Superior temporal gyrus (tissue), 1 donor: ENCODE measurements at regions not wholly inside any gene's neighbourhood (a gene's known extent, or its start where the extent isn't known, plus 50 kb on each side); places are given as distances from the start of the nearest gene placed in this dataset.

ENCODE experiments used
- DNase-seq: peaks from one replicate; pipeline ENCODE4 v3.0.0-alpha.2; 2016; ENCODE audit errors: extremely low spot score

GRCh38 chr3:147851062-147851461 is 441.9 kb downstream of the ZIC1 start:
- no peak for DNase-seq

- DNase-seq = no peak
These were observed 445.4 kb downstream of the ZIC1 start for GRCh38 chr3:147854542-147854941.

- no peak for DNase-seq
These were observed 455.7 kb downstream of the ZIC1 start for GRCh38 chr3:147864754-147865354.

DNA sequence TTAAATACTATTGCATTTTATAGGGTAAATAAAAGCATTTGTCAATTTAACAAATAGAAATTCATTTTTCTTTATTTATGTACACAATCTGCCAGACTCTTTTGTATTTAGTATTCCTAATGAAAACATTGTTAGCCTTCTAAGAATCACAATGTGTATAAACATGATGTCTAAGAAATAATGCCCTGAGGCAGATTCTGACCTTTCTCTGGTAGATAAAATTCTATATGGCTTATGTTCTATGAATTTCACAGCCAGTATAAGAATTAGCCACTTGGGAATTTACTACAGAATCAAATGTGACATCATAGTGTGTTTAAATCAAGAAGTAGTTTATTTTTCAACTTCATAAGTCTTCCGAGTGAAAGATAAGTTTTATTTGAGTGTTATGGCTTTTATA is 457.4 kb downstream of the ZIC1 start:
- no peak for DNase-seq

GRCh38 chr3:147872568-147872967 is 463.4 kb downstream of the ZIC1 start:
- no peak for DNase-seq

GRCh38 chr3:147875498-147875897 is 466.3 kb downstream of the ZIC1 start:
- no peak for DNase-seq

- no peak for DNase-seq
These were observed 472.8 kb downstream of the ZIC1 start for GRCh38 chr3:147881933-147882332.

- no peak for DNase-seq
These were observed 477.7 kb downstream of the ZIC1 start for GRCh38 chr3:147886879-147887278.

GRCh38 chr3:147887797-147888196 is 478.6 kb downstream of the ZIC1 start:
- no peak for DNase-seq

GRCh38 chr3:147890114-147890513 is 480.9 kb downstream of the ZIC1 start:
- no peak for DNase-seq

DNA sequence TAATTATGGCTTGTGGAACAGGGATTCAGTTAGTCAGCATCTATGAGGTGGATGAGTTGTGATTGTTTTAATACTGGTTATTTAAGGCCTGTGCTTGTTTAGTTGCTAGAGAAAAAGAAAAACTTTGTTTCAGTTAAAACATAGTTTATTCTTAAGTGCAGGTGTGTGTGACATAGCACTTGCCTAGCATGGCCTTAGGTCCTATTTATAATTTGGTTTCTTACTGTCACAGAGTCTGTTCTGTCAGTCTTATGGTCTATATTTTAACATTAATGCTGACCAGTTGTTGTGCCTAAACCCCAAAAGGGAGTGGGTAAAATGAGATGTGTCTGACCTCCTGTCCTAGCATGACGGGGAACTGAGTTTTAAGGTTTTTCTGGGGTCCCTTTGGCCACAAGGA is 486.3 kb downstream of the ZIC1 start:
- no peak for DNase-seq

DNA sequence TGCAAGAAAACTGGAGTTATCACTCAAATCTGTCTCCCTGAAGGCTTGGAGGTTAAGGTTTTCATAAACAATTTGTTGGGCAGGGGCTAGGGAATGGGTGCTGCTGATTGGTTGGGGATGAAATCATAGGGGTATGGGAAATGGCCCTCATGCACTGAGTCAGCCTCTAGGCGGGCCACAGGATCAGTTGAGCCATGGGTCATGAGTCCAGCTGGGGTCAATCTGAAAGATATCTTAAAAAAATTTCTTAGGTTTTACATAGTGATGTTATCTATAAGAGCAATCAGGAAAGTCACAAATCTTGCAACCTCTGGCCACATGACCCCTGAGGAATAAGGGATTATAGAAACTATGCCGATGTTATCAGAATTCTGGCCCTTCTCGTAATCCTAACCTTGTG is 491.7 kb downstream of the ZIC1 start:
- DNase-seq = no peak

- no peak for DNase-seq
These were observed 493.9 kb downstream of the ZIC1 start for GRCh38 chr3:147903026-147903425.

DNA sequence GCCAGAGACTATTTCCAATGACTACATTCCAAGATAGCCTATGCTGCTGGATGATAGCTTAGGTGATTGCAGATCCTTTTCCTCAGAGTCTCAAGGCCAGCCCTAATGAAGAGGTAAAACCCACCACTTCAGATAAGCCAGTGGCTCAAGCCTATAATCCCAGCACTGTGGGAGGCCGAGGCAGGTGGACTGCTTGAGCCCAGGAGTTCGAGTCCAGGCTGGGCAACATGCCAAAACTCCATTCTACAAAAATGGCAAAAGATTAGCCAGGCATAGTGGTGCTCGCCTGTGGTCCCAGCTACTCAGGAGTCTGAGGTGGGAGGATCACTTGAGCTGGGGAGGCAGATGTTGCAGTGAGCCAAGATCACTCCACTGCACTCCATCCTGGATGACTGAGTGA is 495.3 kb downstream of the ZIC1 start:
- no peak for DNase-seq

DNA sequence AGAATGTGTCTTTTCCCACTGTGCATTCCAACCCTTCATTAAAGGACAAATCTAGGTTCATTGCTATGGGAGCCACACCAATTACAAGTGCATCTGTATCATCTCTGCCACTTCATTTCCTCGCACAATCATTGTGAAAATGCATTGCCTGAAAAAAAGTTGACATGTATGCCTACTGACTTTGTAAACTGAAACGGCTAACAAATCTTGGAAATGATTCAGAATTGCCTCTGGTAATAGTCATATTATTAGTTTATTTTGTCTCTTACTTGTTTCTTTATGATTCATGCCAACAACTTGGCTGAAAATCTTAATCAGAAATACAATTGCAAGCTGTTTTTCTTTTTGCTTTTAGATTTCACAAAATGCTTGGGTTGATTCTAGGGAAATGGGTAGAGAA is 497.1 kb downstream of the ZIC1 start:
- no peak for DNase-seq

DNA sequence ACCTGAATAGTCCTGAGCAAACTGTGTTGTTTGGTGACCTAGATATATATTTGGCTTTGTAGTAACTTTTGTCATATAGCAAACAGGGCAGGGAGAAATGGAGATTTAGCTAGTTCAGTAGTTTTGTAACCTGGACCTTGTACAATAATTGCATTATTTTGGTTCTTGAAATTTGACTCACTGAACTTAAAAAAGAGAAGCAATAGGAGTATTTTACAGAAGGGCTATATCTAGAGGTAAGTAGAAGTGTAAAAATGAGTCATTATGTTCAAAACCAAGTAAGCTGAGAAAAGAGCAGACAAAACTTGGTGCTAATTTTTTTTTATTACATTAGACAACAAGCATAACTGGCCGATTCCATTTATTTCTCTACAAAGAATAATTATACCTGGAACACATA is 505.4 kb downstream of the ZIC1 start:
- no peak for DNase-seq

DNA sequence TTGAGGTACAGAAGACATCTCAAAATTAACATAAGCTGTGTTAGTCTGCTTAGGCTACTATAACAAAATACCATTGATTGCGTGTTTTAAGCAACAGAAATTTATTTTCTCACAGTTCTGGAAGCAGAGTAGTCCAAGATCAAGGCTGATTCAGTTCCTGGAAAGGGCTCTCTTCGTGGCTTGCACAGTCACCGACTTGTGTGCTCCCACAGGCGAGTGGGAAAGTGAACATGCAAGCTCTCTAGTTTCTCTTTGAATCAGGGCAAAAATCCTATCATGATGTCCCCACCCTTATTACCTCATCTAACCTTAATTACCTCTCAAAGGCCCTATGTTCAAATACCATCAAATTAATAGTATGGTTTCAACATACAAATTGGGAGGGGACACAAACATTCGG is 505.9 kb downstream of the ZIC1 start:
- no peak for DNase-seq

GRCh38 chr3:147919496-147919895 is 510.3 kb downstream of the ZIC1 start:
- DNase-seq = no peak

- no peak for DNase-seq
These were observed 511.9 kb downstream of the ZIC1 start for GRCh38 chr3:147921051-147921450.

DNA sequence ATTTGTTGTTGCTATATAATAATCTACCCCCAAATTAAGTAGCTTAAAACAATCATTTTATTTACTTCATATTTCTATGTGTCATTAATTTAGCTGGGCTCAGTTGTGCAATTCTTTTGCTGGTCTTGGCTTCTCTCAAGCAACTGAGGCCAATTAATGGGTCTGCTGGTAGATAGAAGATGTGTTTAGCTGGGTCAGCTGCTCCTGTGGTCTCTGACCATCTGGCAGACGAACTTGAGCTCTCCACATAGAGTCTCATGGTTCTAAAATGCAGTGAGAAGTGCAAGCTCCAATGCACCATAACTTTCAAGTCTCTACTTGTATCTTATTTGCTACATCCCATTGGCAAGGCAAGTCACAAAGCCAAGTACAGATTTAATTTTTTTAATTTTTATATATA is 515.6 kb downstream of the ZIC1 start:
- DNase-seq = no peak

- DNase-seq = no peak
These were observed 516.1 kb downstream of the ZIC1 start for GRCh38 chr3:147925272-147925671.

- DNase-seq = no peak
These were observed 521.2 kb downstream of the ZIC1 start for GRCh38 chr3:147930232-147930807.

DNA sequence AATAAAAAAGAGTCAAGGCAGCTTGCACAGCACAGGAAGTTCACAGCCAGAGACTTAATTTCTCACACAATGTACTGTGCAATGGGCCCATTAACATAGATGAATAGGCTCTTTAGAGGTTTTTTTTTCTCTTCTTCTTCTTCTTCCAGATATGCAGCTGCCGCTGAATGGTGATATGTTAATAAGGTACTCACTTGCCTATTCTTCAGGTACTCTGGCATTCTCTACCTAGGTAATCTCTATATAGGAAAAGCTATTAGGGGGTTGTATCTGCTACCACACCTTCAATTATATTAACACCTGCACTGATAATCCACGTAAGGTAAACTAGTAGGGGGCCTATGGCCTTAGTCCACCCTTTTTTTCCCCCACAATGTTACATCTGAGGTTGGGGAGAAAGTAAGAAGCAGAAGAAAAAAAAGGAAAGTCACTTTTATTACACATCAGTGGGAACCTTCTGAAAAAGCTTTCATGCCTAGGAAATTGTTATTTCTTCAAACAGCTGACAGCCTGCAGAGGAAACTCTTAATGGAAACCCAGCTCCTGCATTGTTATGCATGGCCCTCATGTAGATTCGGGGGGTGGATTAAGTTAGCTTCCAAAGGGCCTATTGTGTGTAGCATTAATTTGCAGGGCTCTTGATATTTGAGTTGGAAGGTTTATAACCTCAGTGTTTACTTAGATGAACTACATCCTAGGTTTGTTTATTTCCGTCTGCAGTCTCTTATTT is 525.5 kb downstream of the ZIC1 start:
- DNase-seq = no peak
